Stomach (tissue), 8 donors: ENCODE measurements at regions not wholly inside any gene's neighbourhood (a gene's known extent, or its start where the extent isn't known, plus 50 kb on each side); places are given as distances from the start of the nearest gene placed in this dataset.

ENCODE experiments used
- DNase-seq, 2 donors: peaks; one replicate each; pipeline versions ENCODE4 v3.0.0 to v3.0.0-alpha.2; 2013 to 2019
- H3K27ac ChIP-seq, 5 donors: fragments of 200-600 bp in 4 of 5; sonication (generic) in 4 of 5; one replicate each; pipeline ENCODE4 v1.5.1; 2013 to 2019; ENCODE audit warnings: mild to moderate bottlenecking in 1 of 5, moderate library complexity in 1 of 5
- H3K27me3 ChIP-seq, 3 donors: fragments of 200-600 bp; sonication (generic); one replicate each; pipeline ENCODE4 v1.5.1; 2017 to 2019; ENCODE audit warnings: mixed run types in 1 of 3
- H3K36me3 ChIP-seq, 4 donors: fragments of 200-600 bp; sonication (generic); 1 replicate in 3 of 4; 2 replicates in 1 of 4; pipeline ENCODE4 v1.5.1; 2016 to 2019
- H3K4me1 ChIP-seq, 4 donors: fragments of 200-600 bp; sonication (generic); one replicate each; pipeline ENCODE4 v1.5.1; 2016 to 2019
- H3K4me3 ChIP-seq, 4 donors: fragments of 200-600 bp; sonication (generic) in 3 of 4; one replicate each; pipeline ENCODE4 v1.5.1; 2016 to 2019; ENCODE audit warnings: mild to moderate bottlenecking in 1 of 4
- H3K9me3 ChIP-seq, 4 donors: fragments of 200-600 bp; sonication (generic); one replicate each; pipeline ENCODE4 v1.5.1; 2016 to 2019
- CTCF ChIP-seq, 7 experiments: fragments of 450-650 bp in 4 of 7; fragments of 200-600 bp in 3 of 7; sonication (generic) in 3 of 7; IDR thresholded peaks; one replicate each; pipeline ENCODE4 v1.5.1; 2016 to 2019; ENCODE audit warnings: antibody characterized with exemption in 7 of 7, control low read depth in 2 of 7, mild to moderate bottlenecking in 1 of 7
- EP300 ChIP-seq: sonication (generic); formaldehyde crosslinking; IDR thresholded peaks from one replicate; pipeline ENCODE4 v1.6.1; 2017; ENCODE audit warnings: antibody characterized with exemption
- POLR2A ChIP-seq, 4 donors: fragments of 450-650 bp; IDR thresholded peaks; one replicate each; pipeline ENCODE4 v1.6.1; 2016; ENCODE audit warnings: antibody characterized with exemption in 4 of 4, control low read depth in 2 of 4, mild to moderate bottlenecking in 1 of 4, moderate library complexity in 1 of 4
- POLR2AphosphoS5 ChIP-seq, 3 donors: sonication (generic); formaldehyde crosslinking; IDR thresholded peaks; one replicate each; pipeline ENCODE4 v1.6.1; 2016; ENCODE audit warnings: antibody characterized with exemption in 3 of 3
- WGBS, 5 donors: extraction: QIAGEN DNeasy Blood & Tissue Kit in 3 of 5; methylation state at CpG; one replicate each; pipeline versions ENCODE4 v1.1.5 to v1.1.7; 2013 to 2018; 5-methylcytosine and 5-hydroxymethylcytosine counted together
- intact Hi-C: fragments of 100-400 bp; cut with DNase I; formaldehyde crosslinking; loops from one replicate; pipeline ENCODE4 v1.15.1; 2023; ENCODE audit warnings: low total_unique reads
- donor health status: healthy with polysubstance abuse.
- donor health status: Bipolar disorder and iron deficiency.
- donor health status: healthy.

- DNase-seq: no peak
- intact Hi-C loops: no loop called here
- no peaks in the 10 kb centered on the region for H3K4me1 ChIP-seq
- TF ChIP-seq POLR2AphosphoS5 (IDR thresholded peaks at IDR 0.05) (no peak), EP300 (no peak), CTCF (IDR thresholded peaks at IDR 0.05) (no peak), POLR2A (IDR thresholded peaks at IDR 0.05) (no peak)
- 90 to 99% (median 93%) methylated on average over 1 of the region's 1 CpG for WGBS, 5 donors
- no peaks in the 10 kb centered on the region for H3K36me3 ChIP-seq
- no peak overlapping the region for H3K27ac ChIP-seq
- no peak overlapping the region for H3K4me3 ChIP-seq
- H3K27me3 ChIP-seq: no peaks in the 10 kb centered on the region
- H3K9me3 ChIP-seq: peaks cover 0 to 18% (median 0%) of the 10 kb centered on the region in 4 donors
Measured at GRCh38 chr2:81870119-81870518, 1565.6 kb upstream of the LRRTM1 start.

GRCh38 chr2:81858998-81859397 is 1554.4 kb upstream of the LRRTM1 start:
- H3K27ac ChIP-seq: no peak overlapping the region
- TF ChIP-seq EP300: no peak
- TF ChIP-seq POLR2A (IDR thresholded peaks at IDR 0.05): no peak
- TF ChIP-seq CTCF (IDR thresholded peaks at IDR 0.05): no peak
- no peak for TF ChIP-seq POLR2AphosphoS5 (IDR thresholded peaks at IDR 0.05)
- no peaks in the 10 kb centered on the region for H3K36me3 ChIP-seq
- DNase-seq: no peak
- intact Hi-C loops: no loop called here
- H3K27me3 ChIP-seq: no peaks in the 10 kb centered on the region
- no peaks in the 10 kb centered on the region for H3K4me1 ChIP-seq
- 47 to 61% (median 51%) methylated on average over 3 of the region's 3 CpGs for WGBS, 5 donors
- H3K4me3 ChIP-seq: no peak overlapping the region
- no peaks in the 10 kb centered on the region for H3K9me3 ChIP-seq

- intact Hi-C loops: no loop called here
- no peaks in the 10 kb centered on the region for H3K36me3 ChIP-seq
- no peaks in the 10 kb centered on the region for H3K9me3 ChIP-seq
- no peak for DNase-seq
- H3K4me1 ChIP-seq: no peaks in the 10 kb centered on the region
- H3K27me3 ChIP-seq: no peaks in the 10 kb centered on the region
- TF ChIP-seq POLR2A (IDR thresholded peaks at IDR 0.05) (no peak), POLR2AphosphoS5 (IDR thresholded peaks at IDR 0.05) (no peak), CTCF (IDR thresholded peaks at IDR 0.05) (no peak), EP300 (no peak)
- H3K4me3 ChIP-seq: no peak overlapping the region
- H3K27ac ChIP-seq: no peak overlapping the region
- WGBS, 5 donors: 87 to 94% (median 92%) methylated on average over 2 of the region's 2 CpGs
Measured at GRCh38 chr2:81853341-81853740, 1548.8 kb upstream of the LRRTM1 start.

- 77 to 92% (median 87%) methylated on average over 2 of the region's 2 CpGs for WGBS, 5 donors
- no peak for DNase-seq
- no peak overlapping the region for H3K27ac ChIP-seq
- intact Hi-C loops: no loop called here
- no peaks in the 10 kb centered on the region for H3K36me3 ChIP-seq
- no peaks in the 10 kb centered on the region for H3K9me3 ChIP-seq
- TF ChIP-seq POLR2AphosphoS5 (IDR thresholded peaks at IDR 0.05) (no peak), EP300 (no peak), POLR2A (IDR thresholded peaks at IDR 0.05) (no peak), CTCF (IDR thresholded peaks at IDR 0.05) (no peak)
- no peaks in the 10 kb centered on the region for H3K4me1 ChIP-seq
- no peaks in the 10 kb centered on the region for H3K27me3 ChIP-seq
- no peak overlapping the region for H3K4me3 ChIP-seq
Measured at GRCh38 chr2:81852651-81853050, 1548.1 kb upstream of the LRRTM1 start.
